ENCODE measurements at regions not wholly inside any gene's neighbourhood (a gene's known extent, or its start where the extent isn't known, plus 50 kb on each side); places are given as distances from the start of the nearest gene placed in this dataset.

DNA sequence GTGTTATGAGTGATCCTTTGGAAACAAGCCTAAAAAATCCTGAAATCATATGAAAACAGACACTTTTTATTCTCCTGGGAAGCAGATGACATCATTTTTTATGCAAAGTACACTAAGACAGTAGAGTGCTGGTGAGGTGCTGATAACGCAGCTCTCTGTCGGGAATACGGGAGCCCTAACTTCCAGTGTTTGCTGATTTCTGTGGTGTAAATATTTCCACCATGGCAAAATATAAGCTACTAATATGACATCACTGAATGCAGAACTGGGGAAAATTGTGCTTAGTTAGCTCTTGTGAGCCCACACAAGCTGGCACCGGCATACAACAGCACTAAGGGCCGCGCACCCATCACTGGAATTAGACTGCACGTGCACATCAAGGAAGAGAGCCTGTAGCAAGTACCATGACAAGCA, 82.6 kb downstream of the FAM76B start:
- no peak overlapping the region for H3K4me2 ChIP-seq (ENCODE audit: low read length)
- H2BK120ac ChIP-seq (ENCODE audit: insufficient read depth, low read length, poor library complexity): no peak overlapping the region
- no peak overlapping the region for H4K8ac ChIP-seq (ENCODE audit: low read depth, low read length)
- H3K79me1 ChIP-seq (ENCODE audit: low read length): no peaks in the 10 kb centered on the region
- no peak overlapping the region for H3K4me3 ChIP-seq (ENCODE audit: low read depth, low read length)
- no peak overlapping the region for H3K27ac ChIP-seq (ENCODE audit: low read depth, low read length)
- no peak overlapping the region for H2BK12ac ChIP-seq (ENCODE audit: low read length)
- no peak overlapping the region for H4K91ac ChIP-seq (ENCODE audit: low read depth, low read length)
- H2BK5ac ChIP-seq (ENCODE audit: low read depth, low read length, poor library complexity): no peak overlapping the region
- H3K9me3 ChIP-seq (ENCODE audit: insufficient read depth, low read depth, low read length): no peaks in the 10 kb centered on the region
- no peaks in the 10 kb centered on the region for H3K36me3 ChIP-seq (ENCODE audit: control insufficient read depth in 1 of 2, insufficient read depth in 2 of 2, low read length in 2 of 2)
- H2AK5ac ChIP-seq (ENCODE audit: low read length): no peak overlapping the region
- H3K18ac ChIP-seq (ENCODE audit: low read length): no peak overlapping the region
- no peak for DNase-seq
- H3K4me1 ChIP-seq (ENCODE audit: control insufficient read depth in 1 of 2, insufficient read depth in 2 of 2, low read length in 2 of 2): peaks cover 0 to 3% of the 10 kb centered on the region in 2 experiments
- H3K79me2 ChIP-seq (ENCODE audit: control insufficient read depth, insufficient read depth, low read length, poor library complexity): no peaks in the 10 kb centered on the region
- H4K12ac ChIP-seq (ENCODE audit: low read depth, low read length): no peak overlapping the region
- H3K4ac ChIP-seq (ENCODE audit: low read depth, low read length): no peak overlapping the region
- H3K27me3 ChIP-seq (ENCODE audit: insufficient read depth, low read length): no peaks in the 10 kb centered on the region
- no CpG with 5 or more reads among the region's 7 CpGs for WGBS (ENCODE audit: extremely low coverage, insufficient coverage, insufficient read length)
- H3K9ac ChIP-seq (ENCODE audit: low read length): no peak overlapping the region
- no peak overlapping the region for H3K23ac ChIP-seq (ENCODE audit: low read length)
- H2AFZ ChIP-seq (ENCODE audit: insufficient read depth, low read length, poor library complexity): no peak overlapping the region
- H3K14ac ChIP-seq (ENCODE audit: low read length): no peak overlapping the region

DNA sequence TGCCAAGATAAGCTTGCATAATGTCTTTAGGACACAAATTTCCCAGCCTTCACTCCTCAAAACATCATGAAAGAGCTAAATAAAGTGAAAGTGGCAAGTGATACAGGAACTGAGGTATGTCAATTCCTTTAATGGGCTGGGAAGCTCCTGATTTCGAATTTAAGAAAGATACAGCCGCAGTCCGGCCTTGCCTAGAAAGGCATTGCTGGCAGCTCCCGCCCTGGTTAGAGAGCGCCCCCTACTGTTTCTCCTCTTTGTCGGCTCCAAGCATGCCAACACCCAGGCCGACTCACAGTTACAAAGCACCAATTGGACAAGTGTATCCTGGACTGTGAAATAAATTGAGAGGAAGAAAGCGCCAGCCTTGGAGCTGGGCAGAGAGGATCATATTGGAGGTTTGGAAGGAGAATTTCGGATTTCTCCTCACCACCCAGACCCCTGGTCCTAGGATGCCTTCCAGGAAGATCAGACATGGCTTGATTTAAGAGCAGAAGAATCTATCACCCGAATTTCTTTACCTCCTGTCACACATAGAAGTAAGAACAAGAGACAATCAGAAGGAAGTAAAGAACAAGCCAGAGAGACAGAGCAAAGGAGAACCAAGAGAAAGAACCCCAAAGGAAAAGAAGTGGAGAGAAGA, 84.0 kb downstream of the FAM76B start:
- H2BK12ac ChIP-seq (ENCODE audit: low read length): peak overlapping the region; percentile 30
- no peak overlapping the region for H3K23ac ChIP-seq (ENCODE audit: low read length)
- no peak overlapping the region for H2AK5ac ChIP-seq (ENCODE audit: low read length)
- H4K8ac ChIP-seq (ENCODE audit: low read depth, low read length): no peak overlapping the region
- H3K79me2 ChIP-seq (ENCODE audit: control insufficient read depth, insufficient read depth, low read length, poor library complexity): no peaks in the 10 kb centered on the region
- H4K12ac ChIP-seq (ENCODE audit: low read depth, low read length): no peak overlapping the region
- H3K9ac ChIP-seq (ENCODE audit: low read length): no peak overlapping the region
- no peak overlapping the region for H3K4me3 ChIP-seq (ENCODE audit: low read depth, low read length)
- no peak overlapping the region for H4K91ac ChIP-seq (ENCODE audit: low read depth, low read length)
- peaks cover 0 to 3% of the 10 kb centered on the region in 2 experiments for H3K4me1 ChIP-seq (ENCODE audit: control insufficient read depth in 1 of 2, insufficient read depth in 2 of 2, low read length in 2 of 2)
- H3K9me3 ChIP-seq (ENCODE audit: insufficient read depth, low read depth, low read length): no peaks in the 10 kb centered on the region
- H2AFZ ChIP-seq (ENCODE audit: insufficient read depth, low read length, poor library complexity): no peak overlapping the region
- H3K36me3 ChIP-seq (ENCODE audit: control insufficient read depth in 1 of 2, insufficient read depth in 2 of 2, low read length in 2 of 2): no peaks in the 10 kb centered on the region
- H2BK5ac ChIP-seq (ENCODE audit: low read depth, low read length, poor library complexity): no peak overlapping the region
- no peak overlapping the region for H3K4me2 ChIP-seq (ENCODE audit: low read length)
- no peak overlapping the region for H2BK120ac ChIP-seq (ENCODE audit: insufficient read depth, low read length, poor library complexity)
- DNase-seq: peak; percentile 78 to 88
- H3K27me3 ChIP-seq (ENCODE audit: insufficient read depth, low read length): no peaks in the 10 kb centered on the region
- H3K79me1 ChIP-seq (ENCODE audit: low read length): no peaks in the 10 kb centered on the region
- H3K14ac ChIP-seq (ENCODE audit: low read length): no peak overlapping the region
- H3K4ac ChIP-seq (ENCODE audit: low read depth, low read length): no peak overlapping the region
- WGBS (ENCODE audit: extremely low coverage, insufficient coverage, insufficient read length): no CpG with 5 or more reads among the region's 10 CpGs
- H3K27ac ChIP-seq (ENCODE audit: low read depth, low read length): no peak overlapping the region
- no peak overlapping the region for H3K18ac ChIP-seq (ENCODE audit: low read length)

DNA sequence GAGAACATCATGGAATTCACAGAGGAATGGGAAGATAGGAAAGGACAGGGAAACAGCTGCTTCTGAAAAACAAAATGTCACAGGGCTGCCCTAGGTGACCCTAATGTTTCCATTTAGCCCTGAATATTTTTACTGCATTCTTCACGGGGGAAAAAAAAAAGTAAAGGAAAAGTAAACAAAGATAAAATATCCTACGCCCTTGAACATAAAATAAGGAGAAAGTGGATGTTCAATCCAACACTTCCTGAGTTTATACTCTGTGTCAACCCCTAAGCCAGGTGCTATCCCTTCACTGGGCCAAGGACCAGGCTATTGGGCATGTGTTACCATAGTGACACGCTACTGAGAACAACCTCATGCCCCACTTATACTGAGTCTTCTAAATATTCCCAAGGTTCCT, 84.7 kb downstream of the FAM76B start:
- Histone ChIP-seq H2AFZ (ENCODE audit: insufficient read depth, low read length, poor library complexity) (no peak overlapping the region), H2AK5ac (ENCODE audit: low read length) (no peak overlapping the region), H3K79me1 (ENCODE audit: low read length) (no peaks in the 10 kb centered on the region), H3K18ac (ENCODE audit: low read length) (no peak overlapping the region), H3K36me3 (ENCODE audit: control insufficient read depth in 1 of 2, insufficient read depth in 2 of 2, low read length in 2 of 2) (no peaks in the 10 kb centered on the region), H3K4ac (ENCODE audit: low read depth, low read length) (no peak overlapping the region), H3K27ac (ENCODE audit: low read depth, low read length) (no peak overlapping the region), H3K27me3 (ENCODE audit: insufficient read depth, low read length) (no peaks in the 10 kb centered on the region), H2BK120ac (ENCODE audit: insufficient read depth, low read length, poor library complexity) (no peak overlapping the region), H3K4me1 (ENCODE audit: control insufficient read depth in 1 of 2, insufficient read depth in 2 of 2, low read length in 2 of 2) (peaks cover 0 to 3% of the 10 kb centered on the region in 2 experiments), H3K4me2 (ENCODE audit: low read length) (no peak overlapping the region), H4K91ac (ENCODE audit: low read depth, low read length) (no peak overlapping the region), H3K14ac (ENCODE audit: low read length) (no peak overlapping the region), H4K12ac (ENCODE audit: low read depth, low read length) (no peak overlapping the region), H3K9me3 (ENCODE audit: insufficient read depth, low read depth, low read length) (no peaks in the 10 kb centered on the region), H3K23ac (ENCODE audit: low read length) (no peak overlapping the region), H3K9ac (ENCODE audit: low read length) (no peak overlapping the region), H4K8ac (ENCODE audit: low read depth, low read length) (no peak overlapping the region), H3K4me3 (ENCODE audit: low read depth, low read length) (no peak overlapping the region), H2BK12ac (ENCODE audit: low read length) (no peak overlapping the region), H2BK5ac (ENCODE audit: low read depth, low read length, poor library complexity) (no peak overlapping the region), H3K79me2 (ENCODE audit: control insufficient read depth, insufficient read depth, low read length, poor library complexity) (no peaks in the 10 kb centered on the region)
- DNase-seq: no peak
- no CpG with 5 or more reads among the region's 3 CpGs for WGBS (ENCODE audit: extremely low coverage, insufficient coverage, insufficient read length)

DNA sequence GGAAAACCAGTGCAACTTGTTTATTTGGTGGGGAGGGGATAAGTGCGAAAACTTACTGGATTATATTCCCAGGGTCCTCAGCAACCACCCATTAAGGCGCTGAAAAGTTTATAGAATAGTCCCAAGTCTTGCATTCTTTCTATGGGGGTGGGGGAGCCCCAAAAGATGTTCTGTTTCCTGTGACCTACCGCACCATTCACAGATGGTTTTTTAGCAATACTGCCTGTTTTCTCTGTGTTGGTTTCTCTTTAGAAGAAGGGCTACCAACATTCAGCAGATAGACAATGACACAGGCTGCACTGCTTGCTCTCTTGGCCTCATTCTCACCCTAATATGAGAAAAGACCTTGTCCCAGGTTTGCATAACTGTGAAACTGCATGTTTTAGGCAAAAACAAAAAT, 86.5 kb downstream of the FAM76B start:
- H3K14ac ChIP-seq (ENCODE audit: low read length): no peak overlapping the region
- DNase-seq: no peak
- H3K27me3 ChIP-seq (ENCODE audit: insufficient read depth, low read length): no peaks in the 10 kb centered on the region
- H3K27ac ChIP-seq (ENCODE audit: low read depth, low read length): no peak overlapping the region
- no peaks in the 10 kb centered on the region for H3K79me2 ChIP-seq (ENCODE audit: control insufficient read depth, insufficient read depth, low read length, poor library complexity)
- H3K79me1 ChIP-seq (ENCODE audit: low read length): no peaks in the 10 kb centered on the region
- H2AFZ ChIP-seq (ENCODE audit: insufficient read depth, low read length, poor library complexity): no peak overlapping the region
- no peak overlapping the region for H4K91ac ChIP-seq (ENCODE audit: low read depth, low read length)
- H3K4ac ChIP-seq (ENCODE audit: low read depth, low read length): no peak overlapping the region
- H3K18ac ChIP-seq (ENCODE audit: low read length): no peak overlapping the region
- H3K4me1 ChIP-seq (ENCODE audit: control insufficient read depth in 1 of 2, insufficient read depth in 2 of 2, low read length in 2 of 2): peaks cover 0 to 3% of the 10 kb centered on the region in 2 experiments
- no peak overlapping the region for H2BK12ac ChIP-seq (ENCODE audit: low read length)
- WGBS (ENCODE audit: extremely low coverage, insufficient coverage, insufficient read length): no CpG with 5 or more reads among the region's 3 CpGs
- no peak overlapping the region for H3K4me2 ChIP-seq (ENCODE audit: low read length)
- H2BK120ac ChIP-seq (ENCODE audit: insufficient read depth, low read length, poor library complexity): no peak overlapping the region
- H2AK5ac ChIP-seq (ENCODE audit: low read length): no peak overlapping the region
- no peak overlapping the region for H3K9ac ChIP-seq (ENCODE audit: low read length)
- H4K12ac ChIP-seq (ENCODE audit: low read depth, low read length): no peak overlapping the region
- H3K4me3 ChIP-seq (ENCODE audit: low read depth, low read length): no peak overlapping the region
- no peaks in the 10 kb centered on the region for H3K36me3 ChIP-seq (ENCODE audit: control insufficient read depth in 1 of 2, insufficient read depth in 2 of 2, low read length in 2 of 2)
- no peak overlapping the region for H2BK5ac ChIP-seq (ENCODE audit: low read depth, low read length, poor library complexity)
- no peak overlapping the region for H3K23ac ChIP-seq (ENCODE audit: low read length)
- no peaks in the 10 kb centered on the region for H3K9me3 ChIP-seq (ENCODE audit: insufficient read depth, low read depth, low read length)
- H4K8ac ChIP-seq (ENCODE audit: low read depth, low read length): no peak overlapping the region
